DOHH2 (cell line): ENCODE measurements at regions not wholly inside any gene's neighbourhood (a gene's known extent, or its start where the extent isn't known, plus 50 kb on each side); places are given as distances from the start of the nearest gene placed in this dataset.

Experiments used
- H3F3A ChIP-seq: fragments of 200-600 bp; sonication (generic), shearing (Covaris generic); 2 replicates; pipeline ENCODE4 v1.6.0; 2016; ENCODE audit warnings: antibody characterized with exemption, mild to moderate bottlenecking; ENCODE audit not compliant: control insufficient read depth, insufficient read depth
- H3K27ac ChIP-seq: fragments of 200-600 bp; sonication (generic); 2 replicates; pipeline ENCODE4 v1.5.1; 2014; ENCODE audit warnings: low read depth, mild to moderate bottlenecking, low read length, moderate library complexity
- H3K27me3 ChIP-seq: fragments of 200-600 bp; sonication (generic); 2 replicates; pipeline ENCODE4 v1.6.1; 2014; ENCODE audit warnings: mild to moderate bottlenecking, low read length, mixed read lengths; ENCODE audit not compliant: control insufficient read depth
- H3K36me3 ChIP-seq: fragments of 200-600 bp; sonication (generic); 2 replicates; pipeline ENCODE4 v1.6.1; 2014; ENCODE audit warnings: mild to moderate bottlenecking, low read length, moderate library complexity, mixed read lengths; ENCODE audit not compliant: control insufficient read depth
- H3K4me1 ChIP-seq: fragments of 200-600 bp; sonication (generic); 2 replicates; pipeline ENCODE4 v1.6.1; 2014; ENCODE audit warnings: mild to moderate bottlenecking, low read length, mixed read lengths; ENCODE audit not compliant: control insufficient read depth
- H3K4me2 ChIP-seq: fragments of 200-600 bp; sonication (generic); 2 replicates; pipeline ENCODE4 v1.6.0; 2014; ENCODE audit warnings: mild to moderate bottlenecking, low read length, moderate library complexity
- H3K4me3 ChIP-seq: fragments of 200-600 bp; sonication (generic); 2 replicates; pipeline ENCODE4 v1.5.1; 2014; ENCODE audit warnings: mild to moderate bottlenecking, low read length, mixed read lengths
- H3K79me2 ChIP-seq: fragments of 200-600 bp; sonication (generic); 2 replicates; pipeline ENCODE4 v1.6.1; 2014; ENCODE audit warnings: mild to moderate bottlenecking, low read length, mixed read lengths; ENCODE audit not compliant: control insufficient read depth
- H3K9me2 ChIP-seq: fragments of 200-600 bp; sonication (generic); replicated peaks from 2 replicates; pipeline ENCODE4 v1.6.1; 2014; ENCODE audit warnings: mild to moderate bottlenecking, low read length, mixed read lengths; ENCODE audit not compliant: control insufficient read depth
- H3K9me3 ChIP-seq: fragments of 200-600 bp; sonication (generic); 2 replicates; pipeline ENCODE4 v1.6.1; 2014; ENCODE audit warnings: antibody characterized with exemption, low read length, mixed read lengths; ENCODE audit not compliant: control insufficient read depth, insufficient read depth
- H4K20me1 ChIP-seq: fragments of 200-600 bp; sonication (generic); 2 replicates; pipeline ENCODE4 v1.6.0; 2014; ENCODE audit warnings: low read depth, mild to moderate bottlenecking, antibody characterized with exemption, low read length, moderate library complexity; ENCODE audit not compliant: control insufficient read depth, insufficient read depth
- EZH2phosphoT487 ChIP-seq: fragments of 200-600 bp; sonication (generic); IDR thresholded peaks from 2 replicates; pipeline ENCODE4 v1.6.1; 2017; ENCODE audit warnings: borderline replicate concordance, mild to moderate bottlenecking, antibody characterized with exemption, low read length, moderate library complexity, mixed read lengths
- TF ChIP-seq, protein P1 (sequence below): fragments of 200-600 bp; sonication (generic); IDR thresholded peaks from one replicate; pipeline ENCODE4 v1.5.1; 2014; ENCODE audit warnings: antibody characterized with exemption, mild to moderate bottlenecking, low read depth, low read length; ENCODE audit not compliant: poor library complexity, severe bottlenecking

DNA sequence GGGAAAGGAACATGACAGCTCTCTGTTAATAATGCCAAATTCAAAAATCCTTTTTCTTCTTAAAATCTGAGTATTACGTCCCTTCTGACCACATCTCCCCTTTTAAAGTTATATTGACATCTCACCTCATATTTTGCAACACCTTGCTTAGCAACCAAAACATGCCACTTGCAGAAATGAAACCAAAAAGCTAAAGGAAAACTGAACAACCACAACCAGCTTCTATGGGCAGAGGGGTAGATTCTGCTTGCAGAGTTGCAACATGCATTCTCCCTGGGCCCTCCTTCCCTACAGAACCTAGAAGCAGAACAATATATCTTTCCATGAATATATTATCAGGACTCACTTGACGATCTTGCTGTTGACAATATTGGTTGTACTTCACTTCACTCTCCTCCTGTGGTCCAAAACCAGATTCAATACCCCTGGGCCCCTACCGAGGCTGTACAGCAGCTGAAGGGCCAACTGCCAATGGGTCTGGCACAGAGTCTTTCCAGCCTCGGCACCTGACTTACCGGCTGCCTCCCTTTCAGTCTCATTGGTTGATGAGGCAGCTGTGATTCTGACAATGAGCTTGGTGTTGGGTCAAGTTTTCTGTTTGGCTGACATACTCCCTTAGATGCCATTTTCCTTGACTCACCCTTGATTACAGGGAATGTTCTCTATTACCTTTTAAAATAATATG is 616.6 kb downstream of the ZEB2 start:
- H3K79me2 ChIP-seq = no peaks in the 10 kb centered on the region
- no peak overlapping the region for H3K4me3 ChIP-seq
- TF ChIP-seq, protein P1, sequence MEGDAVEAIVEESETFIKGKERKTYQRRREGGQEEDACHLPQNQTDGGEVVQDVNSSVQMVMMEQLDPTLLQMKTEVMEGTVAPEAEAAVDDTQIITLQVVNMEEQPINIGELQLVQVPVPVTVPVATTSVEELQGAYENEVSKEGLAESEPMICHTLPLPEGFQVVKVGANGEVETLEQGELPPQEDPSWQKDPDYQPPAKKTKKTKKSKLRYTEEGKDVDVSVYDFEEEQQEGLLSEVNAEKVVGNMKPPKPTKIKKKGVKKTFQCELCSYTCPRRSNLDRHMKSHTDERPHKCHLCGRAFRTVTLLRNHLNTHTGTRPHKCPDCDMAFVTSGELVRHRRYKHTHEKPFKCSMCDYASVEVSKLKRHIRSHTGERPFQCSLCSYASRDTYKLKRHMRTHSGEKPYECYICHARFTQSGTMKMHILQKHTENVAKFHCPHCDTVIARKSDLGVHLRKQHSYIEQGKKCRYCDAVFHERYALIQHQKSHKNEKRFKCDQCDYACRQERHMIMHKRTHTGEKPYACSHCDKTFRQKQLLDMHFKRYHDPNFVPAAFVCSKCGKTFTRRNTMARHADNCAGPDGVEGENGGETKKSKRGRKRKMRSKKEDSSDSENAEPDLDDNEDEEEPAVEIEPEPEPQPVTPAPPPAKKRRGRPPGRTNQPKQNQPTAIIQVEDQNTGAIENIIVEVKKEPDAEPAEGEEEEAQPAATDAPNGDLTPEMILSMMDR = no peak
- TF ChIP-seq EZH2phosphoT487 = no peak
- no peaks in the 10 kb centered on the region for H3K9me2 ChIP-seq
- H3K36me3 ChIP-seq = no peaks in the 10 kb centered on the region
- H3K9me3 ChIP-seq = no peaks in the 10 kb centered on the region
- H3K4me1 ChIP-seq = no peaks in the 10 kb centered on the region
- H3F3A ChIP-seq = no peaks in the 10 kb centered on the region
- no peaks in the 10 kb centered on the region for H4K20me1 ChIP-seq
- H3K4me2 ChIP-seq = no peak overlapping the region
- H3K27me3 ChIP-seq = no peaks in the 10 kb centered on the region
- H3K27ac ChIP-seq = no peak overlapping the region

DNA sequence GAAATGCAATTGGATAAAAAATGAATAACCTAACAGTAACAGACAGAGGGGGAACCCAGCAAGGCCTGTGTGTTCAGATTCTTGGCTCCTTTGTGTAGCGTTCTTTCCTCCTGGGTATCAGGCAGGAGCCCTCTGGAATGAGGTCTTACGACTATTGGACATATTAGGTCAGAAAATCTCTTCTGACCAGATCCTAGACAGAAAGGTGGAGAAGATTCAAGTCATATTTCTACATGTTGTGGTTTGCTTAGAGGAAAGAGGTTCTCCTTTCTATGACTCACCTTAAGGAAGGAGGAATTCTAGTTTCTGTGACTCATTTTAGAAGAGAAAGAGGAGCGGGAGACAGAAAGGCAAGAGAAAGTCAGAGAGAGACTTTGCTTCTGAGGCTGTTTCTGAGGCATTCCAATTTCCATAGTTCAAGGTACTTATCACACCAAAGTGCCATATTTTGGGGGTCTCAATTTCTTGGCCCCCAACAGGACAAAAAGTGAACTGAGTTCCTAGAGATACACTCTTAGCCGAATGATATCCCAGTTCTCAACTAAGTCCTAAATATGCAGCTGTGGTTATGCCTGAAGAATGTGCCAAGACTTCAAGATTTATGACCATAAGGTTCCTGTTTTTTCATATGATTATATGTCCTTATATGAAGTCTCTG is 618.6 kb downstream of the ZEB2 start:
- Histone ChIP-seq H3K36me3 (no peaks in the 10 kb centered on the region), H3K4me3 (no peak overlapping the region), H4K20me1 (no peaks in the 10 kb centered on the region), H3K9me3 (no peaks in the 10 kb centered on the region), H3K9me2 (no peaks in the 10 kb centered on the region), H3K79me2 (no peaks in the 10 kb centered on the region), H3K4me1 (no peaks in the 10 kb centered on the region), H3K27ac (no peak overlapping the region), H3K27me3 (no peaks in the 10 kb centered on the region), H3K4me2 (no peak overlapping the region), H3F3A (no peaks in the 10 kb centered on the region)
- TF ChIP-seq, protein P1 = no peak
- no peak for TF ChIP-seq EZH2phosphoT487

DNA sequence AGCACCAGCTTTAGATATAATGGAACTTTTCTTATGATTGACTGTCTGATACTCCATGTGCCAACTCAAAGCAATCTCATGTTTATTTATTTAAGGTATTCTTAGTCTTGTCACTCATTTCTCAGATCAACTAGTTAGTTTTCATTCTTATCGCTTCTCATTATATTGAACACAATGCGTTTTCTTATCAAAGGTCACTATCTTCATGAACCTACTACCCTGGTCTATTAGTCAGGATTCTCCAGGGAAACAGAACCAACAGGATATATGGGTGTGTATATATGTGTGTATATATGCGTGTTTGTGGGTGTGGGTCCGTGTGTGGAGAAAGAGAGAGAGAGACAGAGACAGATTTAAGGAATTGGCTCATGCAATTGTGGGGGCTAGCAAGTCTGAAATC is 619.9 kb downstream of the ZEB2 start:
- no peak for TF ChIP-seq EZH2phosphoT487
- TF ChIP-seq, protein P1 = no peak
- no peaks in the 10 kb centered on the region for H3K36me3 ChIP-seq
- H3K79me2 ChIP-seq = no peaks in the 10 kb centered on the region
- no peaks in the 10 kb centered on the region for H3K4me1 ChIP-seq
- H3K27me3 ChIP-seq = no peaks in the 10 kb centered on the region
- H3K27ac ChIP-seq = no peak overlapping the region
- H3K4me3 ChIP-seq = no peak overlapping the region
- no peak overlapping the region for H3K4me2 ChIP-seq
- no peaks in the 10 kb centered on the region for H3K9me2 ChIP-seq
- H4K20me1 ChIP-seq = no peaks in the 10 kb centered on the region
- H3K9me3 ChIP-seq = no peaks in the 10 kb centered on the region
- H3F3A ChIP-seq = no peaks in the 10 kb centered on the region
